ENCODE measurements at regions not wholly inside any gene's neighbourhood (a gene's known extent, or its start where the extent isn't known, plus 50 kb on each side); places are given as distances from the start of the nearest gene placed in this dataset.
A peak's percentile ranks its signal among the peaks of the same experiment; 100 is the strongest.

- DNase-seq, result no peak
Observed at GRCh38 chr1:9179463-9180110, 50.7 kb upstream of the GPR157 start.

GRCh38 chr1:9180111-9180819 lies 51.4 kb upstream of the GPR157 start:
- no peak for DNase-seq

- peak; percentile 82 for DNase-seq
Observed at GRCh38 chr1:9181176-9181906, 52.4 kb upstream of the GPR157 start.

- no peak for DNase-seq
Observed at GRCh38 chr1:9181990-9182783, 52.4 kb upstream of the H6PD start.

- DNase-seq, result no peak
Observed at GRCh38 chr1:9182784-9183257, 51.8 kb upstream of the H6PD start.

GRCh38 chr1:9183441-9183840 lies 51.1 kb upstream of the H6PD start:
- DNase-seq, result no peak

- DNase-seq, result no peak
Observed at GRCh38 chr1:9183898-9184297, 50.7 kb upstream of the H6PD start.

GRCh38 chr1:9184749-9185148 lies 49.8 kb upstream of the H6PD start:
- DNase-seq, result no peak
